Cardiac muscle cell (in vitro differentiated cells and primary cell): ENCODE measurements at regions not wholly inside any gene's neighbourhood (a gene's known extent, or its start where the extent isn't known, plus 50 kb on each side); places are given as distances from the start of the nearest gene placed in this dataset.

Experiments used
- DNase-seq, 2 donors: peaks; one replicate each; pipeline versions ENCODE4 v3.0.0 to v3.0.0-alpha.2; 2010 to 2017; ENCODE audit warnings: low read depth in 1 of 2, low spot score in 1 of 2
- H3K27ac ChIP-seq: fragments of 200-600 bp; sonication (generic); 2 replicates; pipeline ENCODE4 v1.5.1; 2016
- H3K27me3 ChIP-seq: fragments of 200-600 bp; sonication (generic); 2 replicates; pipeline ENCODE4 v1.6.0; 2016; ENCODE audit warnings: control low read depth
- H3K36me3 ChIP-seq: fragments of 200-600 bp; sonication (generic); 2 replicates; pipeline ENCODE4 v1.5.1; 2016; ENCODE audit warnings: control low read depth
- H3K4me1 ChIP-seq: fragments of 200-600 bp; sonication (generic); 2 replicates; pipeline ENCODE4 v1.8.1; 2017; ENCODE audit warnings: low read depth, mild to moderate bottlenecking, mixed run types
- H3K4me3 ChIP-seq: fragments of 200-600 bp; sonication (generic); 2 replicates; pipeline ENCODE4 v1.5.1; 2016; ENCODE audit warnings: mild to moderate bottlenecking
- H3K9me3 ChIP-seq: fragments of 200-600 bp; sonication (generic); 2 replicates; pipeline ENCODE4 v1.5.1; 2017; ENCODE audit warnings: low read depth, mild to moderate bottlenecking, control low read depth
- CTCF ChIP-seq: IDR thresholded peaks from 2 replicates; pipeline ENCODE4 v1.5.1; 2012; ENCODE audit warnings: low read depth, mild to moderate bottlenecking, low read length

- DNase-seq, result peak in 1 of 2 donors; percentile 72
- peaks cover 13% of the 10 kb centered on the region for H3K27me3 ChIP-seq
- no peak for TF ChIP-seq CTCF
- no peak overlapping the region for H3K4me3 ChIP-seq
- no peaks in the 10 kb centered on the region for H3K9me3 ChIP-seq
- no peak overlapping the region for H3K27ac ChIP-seq
- no peaks in the 10 kb centered on the region for H3K4me1 ChIP-seq
- H3K36me3 ChIP-seq, result no peaks in the 10 kb centered on the region
Measured at GRCh38 chr9:82797534-82797933, 265.4 kb downstream of the RASEF start.

- Histone ChIP-seq H3K4me1 (no peaks in the 10 kb centered on the region), H3K27ac (no peak overlapping the region), H3K4me3 (no peak overlapping the region), H3K36me3 (no peaks in the 10 kb centered on the region), H3K9me3 (no peaks in the 10 kb centered on the region), H3K27me3 (peaks cover 13% of the 10 kb centered on the region)
- no peak for TF ChIP-seq CTCF
- no peak for DNase-seq
Measured at GRCh38 chr9:82799286-82799685, 263.7 kb downstream of the RASEF start.

DNA sequence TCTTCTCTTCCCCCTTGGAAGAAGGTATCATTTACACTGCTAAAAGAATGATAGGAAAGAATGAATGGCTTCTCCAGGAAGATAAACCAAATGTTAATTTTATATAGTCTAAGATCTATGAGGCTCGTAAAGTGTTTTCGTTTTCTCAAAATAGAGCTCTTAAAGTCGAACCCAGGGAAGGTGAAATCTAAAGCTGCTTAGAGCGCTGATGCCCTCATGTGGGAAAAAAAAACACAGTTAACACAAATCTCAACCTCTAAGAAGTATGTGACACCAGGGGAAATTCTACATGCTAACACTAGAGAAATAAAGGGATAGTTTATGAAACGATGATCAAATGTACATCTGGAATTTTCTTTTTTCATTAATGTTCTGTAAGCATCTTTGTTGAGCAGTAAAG lies 257.9 kb downstream of the RASEF start:
- H3K27ac ChIP-seq, result no peak overlapping the region
- no peaks in the 10 kb centered on the region for H3K9me3 ChIP-seq

DNA sequence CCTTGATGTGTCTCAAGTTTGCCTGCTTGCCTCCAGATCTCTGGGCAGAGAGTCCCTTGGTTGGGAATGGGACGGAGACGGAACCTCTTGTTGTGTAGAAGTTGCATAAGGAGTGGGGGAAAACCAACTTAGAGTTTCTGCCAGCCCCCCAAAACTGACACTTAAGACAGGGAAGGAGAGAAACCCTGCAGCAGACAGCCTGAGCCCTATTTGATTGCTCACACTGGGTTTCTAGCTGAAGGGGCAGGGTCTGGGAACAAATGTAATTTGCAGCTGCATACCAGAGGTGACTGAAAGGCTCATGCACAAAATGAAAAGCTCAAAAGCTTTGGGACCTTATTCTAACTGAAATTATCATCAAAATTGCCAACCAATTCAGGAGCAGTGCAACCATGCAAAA lies 254.5 kb downstream of the RASEF start:
- no peak overlapping the region for H3K4me3 ChIP-seq
- TF ChIP-seq CTCF, result no peak
- no peaks in the 10 kb centered on the region for H3K27me3 ChIP-seq
- H3K4me1 ChIP-seq, result no peaks in the 10 kb centered on the region
- H3K9me3 ChIP-seq, result no peaks in the 10 kb centered on the region
- H3K36me3 ChIP-seq, result no peaks in the 10 kb centered on the region
- H3K27ac ChIP-seq, result no peak overlapping the region
- no peak for DNase-seq

More for the DNA sequence above, 257.9 kb downstream of the RASEF start:
- no peaks in the 10 kb centered on the region for H3K4me1 ChIP-seq
- peaks cover 5% of the 10 kb centered on the region for H3K27me3 ChIP-seq
- no peaks in the 10 kb centered on the region for H3K36me3 ChIP-seq
- TF ChIP-seq CTCF, result no peak
- DNase-seq, result no peak
- H3K4me3 ChIP-seq, result no peak overlapping the region

DNA sequence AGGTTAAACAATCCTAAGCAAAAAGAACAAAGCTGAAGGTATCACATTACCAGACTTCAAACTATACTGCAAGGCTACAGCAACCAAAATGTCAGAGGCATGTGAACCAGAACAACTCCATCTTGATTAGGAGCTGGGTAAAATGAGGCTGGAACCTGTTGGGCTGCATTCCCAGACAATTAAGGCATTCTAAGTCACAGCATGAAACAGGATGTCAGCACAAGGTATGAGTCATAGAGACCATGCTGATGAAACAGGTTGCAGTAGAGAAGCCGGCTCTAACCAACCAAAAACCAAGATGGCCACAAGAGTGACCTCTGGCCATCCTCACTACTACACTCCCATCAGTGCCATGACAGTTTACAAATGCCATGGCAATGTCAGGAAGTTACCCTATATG lies 252.0 kb downstream of the RASEF start:
- no peaks in the 10 kb centered on the region for H3K4me1 ChIP-seq
- H3K36me3 ChIP-seq, result no peaks in the 10 kb centered on the region
- no peaks in the 10 kb centered on the region for H3K27me3 ChIP-seq
- H3K9me3 ChIP-seq, result no peaks in the 10 kb centered on the region
- DNase-seq, result peak in 1 of 2 donors; percentile 6
- TF ChIP-seq CTCF, result no peak
- H3K27ac ChIP-seq, result no peak overlapping the region
- H3K4me3 ChIP-seq, result no peak overlapping the region

- no peak for DNase-seq
- no peaks in the 10 kb centered on the region for H3K36me3 ChIP-seq
- no peak overlapping the region for H3K4me3 ChIP-seq
- no peaks in the 10 kb centered on the region for H3K9me3 ChIP-seq
- no peak overlapping the region for H3K27ac ChIP-seq
- no peak for TF ChIP-seq CTCF
- H3K4me1 ChIP-seq, result no peaks in the 10 kb centered on the region
- H3K27me3 ChIP-seq, result no peaks in the 10 kb centered on the region
Measured at GRCh38 chr9:82819260-82819659, 243.7 kb downstream of the RASEF start.
